Breast epithelium (tissue), 3 donors: ENCODE measurements at regions not wholly inside any gene's neighbourhood (a gene's known extent, or its start where the extent isn't known, plus 50 kb on each side); places are given as distances from the start of the nearest gene placed in this dataset.

Experiments used
- CTCF ChIP-seq, 3 donors: fragments of 450-650 bp; IDR thresholded peaks; one replicate each; pipeline ENCODE4 v1.5.1; 2016 to 2017; ENCODE audit warnings: antibody characterized with exemption in 3 of 3, mild to moderate bottlenecking in 3 of 3, moderate library complexity in 3 of 3
- POLR2A ChIP-seq: fragments of 450-650 bp; IDR thresholded peaks from one replicate; pipeline ENCODE4 v1.6.1; 2016; ENCODE audit warnings: antibody characterized with exemption, mild to moderate bottlenecking, moderate library complexity
- POLR2AphosphoS5 ChIP-seq, 3 donors: sonication (generic); formaldehyde crosslinking; IDR thresholded peaks; one replicate each; pipeline ENCODE4 v1.6.1; 2017; ENCODE audit warnings: antibody characterized with exemption in 3 of 3

DNA sequence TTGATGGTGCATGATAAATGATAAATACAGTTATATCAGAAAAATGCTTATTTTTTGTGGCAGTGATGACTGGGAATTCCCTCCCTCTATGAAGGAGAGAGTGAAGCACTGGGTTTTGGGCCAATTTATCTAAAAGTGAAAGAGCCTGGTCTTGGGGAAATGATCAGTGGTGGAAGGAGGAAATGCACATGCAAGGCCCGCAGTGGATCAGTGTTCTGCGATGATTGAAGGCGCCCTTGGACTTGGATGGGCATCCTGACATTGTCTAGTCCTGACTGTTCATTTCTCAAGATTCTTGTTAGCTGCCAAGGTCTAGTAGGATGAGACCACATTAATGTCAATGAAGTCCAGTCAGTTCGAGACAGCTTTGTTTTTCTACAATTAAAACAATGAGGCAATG lies 272.0 kb upstream of the SLC35B3 start:
- TF ChIP-seq POLR2A = no peak
- TF ChIP-seq CTCF (IDR thresholded peaks at IDR 0.05) = no peak
- no peak for TF ChIP-seq POLR2AphosphoS5 (IDR thresholded peaks at IDR 0.05)
